HL-60/S4 (cell line): ENCODE measurements at regions not wholly inside any gene's neighbourhood (a gene's known extent, or its start where the extent isn't known, plus 50 kb on each side); places are given as distances from the start of the nearest gene placed in this dataset.

Experiments used
- in situ Hi-C: fragments of 300-500 bp; cut with MboI; formaldehyde crosslinking; loops from 2 replicates; pipeline ENCODE4 v1.14.3; 2022; ENCODE audit warnings: low sequenced_read_pairs

- in situ Hi-C loops: no loop called here
Measured at GRCh38 chr4:177568931-177569330, 126.7 kb upstream of the AGA start.

- in situ Hi-C loops: no loop called here
Measured at GRCh38 chr4:177569434-177569833, 127.2 kb upstream of the AGA start.

- in situ Hi-C loops: no loop called here
Measured at GRCh38 chr4:177573507-177573906, 131.3 kb upstream of the AGA start.

- in situ Hi-C loops: no loop called here
Measured at GRCh38 chr4:177574446-177574845, 132.2 kb upstream of the AGA start.

- in situ Hi-C loops: no loop called here
Measured at GRCh38 chr4:177579649-177580048, 137.4 kb upstream of the AGA start.

GRCh38 chr4:177582992-177583391 lies 140.8 kb upstream of the AGA start:
- in situ Hi-C loops: no loop called here

DNA sequence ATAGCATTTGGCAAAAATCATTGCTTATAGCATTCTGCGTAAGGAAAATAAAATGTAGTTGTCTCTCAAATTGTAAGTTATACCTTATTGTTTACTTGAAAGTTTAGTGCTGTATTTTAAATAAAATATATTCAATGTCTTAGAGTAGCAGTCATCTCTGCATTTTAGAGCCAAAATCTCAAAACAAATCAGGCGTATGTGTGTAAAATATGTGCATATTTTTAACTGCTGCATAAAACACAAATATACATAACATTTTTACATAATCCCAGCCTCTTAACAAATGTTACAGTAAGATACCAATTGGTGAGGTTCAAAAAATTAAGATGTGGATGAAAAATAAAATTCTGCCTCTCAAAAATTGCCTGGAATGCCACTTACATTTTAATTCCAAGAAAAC lies 145.8 kb upstream of the AGA start:
- in situ Hi-C loops: no loop called here

DNA sequence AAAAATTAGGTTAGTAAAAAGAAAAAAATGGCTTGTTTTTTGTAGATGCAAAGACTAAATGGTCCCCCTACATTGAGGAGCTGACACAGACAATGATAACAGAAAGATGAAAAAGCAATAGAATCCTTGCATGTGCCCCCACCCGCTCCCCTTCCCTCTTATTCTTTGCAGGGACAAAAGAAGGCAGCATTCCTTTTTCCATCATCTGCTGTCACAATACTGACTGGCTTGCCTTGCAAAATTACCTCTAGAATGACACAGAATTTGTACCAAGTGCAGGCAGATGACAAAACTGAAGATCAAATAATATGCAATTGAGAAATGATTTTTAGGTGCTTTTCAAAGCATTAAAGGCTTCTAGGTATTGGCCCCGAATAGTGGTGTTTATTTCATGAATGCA lies 153.1 kb upstream of the AGA start:
- in situ Hi-C loops: no loop called here

DNA sequence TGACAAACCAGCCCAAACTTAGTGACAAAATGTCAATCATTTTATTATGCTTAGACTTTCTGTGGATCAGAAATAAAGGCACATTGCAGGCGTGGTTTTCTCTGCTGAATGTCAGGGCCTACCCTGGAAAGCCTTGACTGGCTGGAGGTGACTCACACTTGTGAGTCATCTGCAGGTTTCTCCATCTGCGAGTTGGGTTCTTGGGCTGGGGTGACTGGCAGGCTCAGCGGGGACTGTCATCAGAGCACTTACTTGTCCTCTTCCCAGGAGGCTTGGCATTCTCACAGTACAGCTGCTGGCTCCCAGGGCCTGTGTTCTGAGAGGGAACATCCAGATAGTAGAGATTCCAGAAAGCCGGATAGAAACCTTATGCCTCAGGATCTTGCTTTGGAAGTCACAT lies 153.8 kb upstream of the AGA start:
- in situ Hi-C loops: no loop called here

DNA sequence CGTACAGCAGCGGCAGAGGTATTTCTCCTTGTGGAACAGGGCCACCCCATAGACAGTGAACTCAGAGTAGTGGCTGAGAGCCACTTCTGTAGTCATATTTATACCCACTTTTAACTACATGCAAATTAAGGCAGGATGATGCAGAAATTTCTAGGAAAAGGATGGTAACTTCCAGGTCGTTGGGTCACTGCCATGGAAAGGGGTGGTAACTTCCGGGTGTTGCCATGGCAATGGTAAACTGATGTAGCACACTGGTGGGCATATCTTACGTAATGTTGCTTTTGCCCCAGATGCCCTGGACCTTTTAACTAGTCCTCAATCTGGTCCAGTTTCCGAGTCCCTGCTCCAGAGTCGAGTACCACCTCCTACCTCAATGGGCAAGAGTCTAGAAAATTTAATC lies 154.8 kb upstream of the AGA start:
- in situ Hi-C loops: no loop called here

GRCh38 chr4:177605252-177605651 lies 163.0 kb upstream of the AGA start:
- in situ Hi-C loops: no loop called here

DNA sequence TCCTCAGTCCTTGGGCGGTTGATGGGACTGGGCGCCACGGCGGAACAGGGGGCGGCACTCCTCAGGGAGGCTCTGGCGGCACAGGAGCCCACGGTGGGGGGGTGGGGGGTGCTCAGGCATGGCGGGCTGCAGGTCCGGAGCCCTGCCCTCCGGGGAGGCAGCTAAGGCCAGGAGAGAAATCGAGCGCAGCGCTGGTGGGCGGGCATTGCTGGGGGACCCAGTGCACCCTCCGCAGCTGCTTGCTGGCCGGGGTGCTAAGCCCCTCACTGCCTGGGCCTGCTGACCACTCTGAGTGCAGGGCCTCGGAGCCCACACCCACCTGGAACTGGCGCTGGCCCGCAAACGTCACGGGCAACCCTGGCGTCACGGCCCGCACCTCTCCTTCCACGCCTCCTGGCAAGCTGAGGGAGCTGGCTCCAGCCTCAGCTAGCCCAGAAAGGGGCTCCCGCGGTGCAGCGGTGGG lies 164.9 kb upstream of the AGA start:
- in situ Hi-C loops: no loop called here

- in situ Hi-C loops: no loop called here
Measured at GRCh38 chr4:177611974-177612664, 169.9 kb upstream of the AGA start.

DNA sequence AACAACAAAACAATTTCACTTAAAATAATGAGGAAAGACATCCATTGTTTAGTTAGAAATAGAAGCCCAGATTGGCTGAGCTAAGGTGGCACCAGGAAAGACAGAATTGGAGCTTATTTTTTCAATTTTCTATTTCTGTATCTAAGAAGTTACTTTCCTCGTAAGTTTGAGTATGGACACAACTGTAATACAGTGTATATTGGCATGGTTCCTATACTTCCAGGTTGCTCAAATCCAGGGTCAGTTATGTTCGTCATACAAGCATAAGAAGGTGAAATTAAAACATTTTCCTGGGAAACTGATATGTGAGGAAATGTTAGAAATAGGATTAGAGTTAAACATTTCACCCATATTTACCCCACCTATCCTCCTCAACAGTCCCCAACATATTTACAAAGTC lies 170.4 kb upstream of the AGA start:
- in situ Hi-C loops: no loop called here

- in situ Hi-C loops: no loop called here
Measured at GRCh38 chr4:177632481-177632880, 190.2 kb upstream of the AGA start.

DNA sequence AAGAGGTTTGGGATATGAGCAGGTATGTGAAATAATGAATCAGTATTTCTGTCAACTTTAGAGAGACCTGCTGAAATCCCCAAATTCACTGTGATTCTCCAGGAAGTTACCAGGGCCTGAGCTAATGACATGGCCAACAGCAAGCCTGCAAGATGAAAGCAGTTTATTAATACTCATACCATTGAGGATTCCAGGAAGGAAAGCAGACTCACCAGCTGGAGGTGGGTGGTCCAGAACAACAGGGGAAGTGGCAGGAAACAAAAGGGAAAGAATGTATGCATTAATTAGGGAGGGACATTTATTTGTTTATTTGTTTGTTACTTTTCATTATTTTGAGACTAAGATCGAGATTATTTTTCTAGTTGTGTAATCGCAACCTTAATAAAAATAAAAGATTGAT lies 196.6 kb upstream of the AGA start:
- in situ Hi-C loops: no loop called here

- in situ Hi-C loops: no loop called here
Measured at GRCh38 chr4:177640864-177641263, 198.6 kb upstream of the AGA start.

- in situ Hi-C loops: no loop called here
Measured at GRCh38 chr4:177660223-177660622, 218.0 kb upstream of the AGA start.

- in situ Hi-C loops: no loop called here
Measured at GRCh38 chr4:177667687-177668086, 225.4 kb upstream of the AGA start.

- in situ Hi-C loops: no loop called here
Measured at GRCh38 chr4:177671387-177671786, 229.2 kb upstream of the AGA start.

DNA sequence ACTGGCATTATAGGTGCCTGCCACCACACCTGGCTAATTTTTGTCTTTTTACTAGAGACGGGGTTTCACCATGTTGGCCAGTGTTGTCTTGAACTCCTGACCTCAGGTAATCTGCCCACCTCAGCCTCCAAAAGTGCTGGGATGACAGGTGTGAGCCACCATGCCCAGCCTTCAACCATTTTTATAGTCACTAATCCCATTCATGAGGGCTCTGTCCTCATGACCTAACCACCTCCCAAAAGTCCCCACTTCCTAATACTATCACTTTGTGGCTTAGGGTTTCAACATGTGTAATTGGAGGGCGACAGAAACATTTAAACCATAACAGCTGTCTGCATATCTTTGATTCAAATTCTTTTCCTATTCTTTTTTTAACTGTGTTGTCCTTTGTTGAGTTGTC lies 229.6 kb upstream of the AGA start:
- in situ Hi-C loops: no loop called here

GRCh38 chr4:177673985-177674489 lies 231.8 kb upstream of the AGA start:
- in situ Hi-C loops: no loop called here

- in situ Hi-C loops: no loop called here
Measured at GRCh38 chr4:177680308-177680707, 238.1 kb upstream of the AGA start.
